ENCODE measurements at regions not wholly inside any gene's neighbourhood (a gene's known extent, or its start where the extent isn't known, plus 50 kb on each side); places are given as distances from the start of the nearest gene placed in this dataset.

DNA sequence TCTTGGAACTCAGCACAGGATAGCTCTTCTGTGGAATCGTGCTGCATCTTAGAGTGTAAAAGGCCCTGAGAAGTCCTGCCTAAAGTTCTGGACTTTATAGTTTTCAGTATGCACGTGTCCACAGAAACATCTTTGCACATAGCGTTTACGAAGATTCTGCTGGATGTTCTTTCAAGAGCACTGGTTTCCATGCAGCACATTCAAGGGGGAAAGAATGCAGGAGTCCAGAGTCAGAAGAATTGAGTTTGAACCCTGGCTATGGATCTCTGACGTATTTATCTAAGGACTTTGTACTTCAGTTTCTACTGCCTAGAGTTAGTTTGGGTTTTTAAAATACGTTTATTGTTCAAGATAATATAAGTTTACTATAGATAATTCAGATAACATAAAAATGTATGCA lies 282.8 kb upstream of the ZMIZ1 start:
- DNase-seq (ENCODE audit: low read depth): no peak
- TF ChIP-seq, protein P1, sequence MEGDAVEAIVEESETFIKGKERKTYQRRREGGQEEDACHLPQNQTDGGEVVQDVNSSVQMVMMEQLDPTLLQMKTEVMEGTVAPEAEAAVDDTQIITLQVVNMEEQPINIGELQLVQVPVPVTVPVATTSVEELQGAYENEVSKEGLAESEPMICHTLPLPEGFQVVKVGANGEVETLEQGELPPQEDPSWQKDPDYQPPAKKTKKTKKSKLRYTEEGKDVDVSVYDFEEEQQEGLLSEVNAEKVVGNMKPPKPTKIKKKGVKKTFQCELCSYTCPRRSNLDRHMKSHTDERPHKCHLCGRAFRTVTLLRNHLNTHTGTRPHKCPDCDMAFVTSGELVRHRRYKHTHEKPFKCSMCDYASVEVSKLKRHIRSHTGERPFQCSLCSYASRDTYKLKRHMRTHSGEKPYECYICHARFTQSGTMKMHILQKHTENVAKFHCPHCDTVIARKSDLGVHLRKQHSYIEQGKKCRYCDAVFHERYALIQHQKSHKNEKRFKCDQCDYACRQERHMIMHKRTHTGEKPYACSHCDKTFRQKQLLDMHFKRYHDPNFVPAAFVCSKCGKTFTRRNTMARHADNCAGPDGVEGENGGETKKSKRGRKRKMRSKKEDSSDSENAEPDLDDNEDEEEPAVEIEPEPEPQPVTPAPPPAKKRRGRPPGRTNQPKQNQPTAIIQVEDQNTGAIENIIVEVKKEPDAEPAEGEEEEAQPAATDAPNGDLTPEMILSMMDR (IDR thresholded peaks at IDR 0.05; ENCODE audit: insufficient read depth, low read depth, low read length, missing control alignments): no peak
- H3K4me3 ChIP-seq (ENCODE audit: low read depth, low read length): no peak overlapping the region

DNA sequence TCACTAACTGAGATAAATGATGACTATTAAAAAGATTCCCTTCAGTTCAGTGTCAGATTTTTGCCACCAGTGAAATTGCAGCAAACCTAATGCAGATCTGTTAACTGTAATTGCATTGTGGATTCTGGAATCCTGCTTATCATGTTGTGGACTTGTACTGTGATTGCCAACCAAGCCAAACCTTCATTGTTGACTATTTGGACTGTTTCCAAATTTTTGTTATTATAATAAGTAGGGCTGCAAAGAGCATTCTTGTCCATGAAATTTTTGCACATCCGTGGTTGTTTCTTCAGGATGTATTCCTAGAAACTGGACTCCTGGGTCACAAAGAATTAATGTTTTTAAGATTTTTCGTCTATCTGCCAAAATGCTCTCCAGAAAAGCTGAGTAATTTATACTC lies 281.6 kb upstream of the ZMIZ1 start:
- DNase-seq (ENCODE audit: low read depth): no peak
- TF ChIP-seq, protein P1 (IDR thresholded peaks at IDR 0.05; ENCODE audit: insufficient read depth, low read depth, low read length, missing control alignments): no peak
- no peak overlapping the region for H3K4me3 ChIP-seq (ENCODE audit: low read depth, low read length)

DNA sequence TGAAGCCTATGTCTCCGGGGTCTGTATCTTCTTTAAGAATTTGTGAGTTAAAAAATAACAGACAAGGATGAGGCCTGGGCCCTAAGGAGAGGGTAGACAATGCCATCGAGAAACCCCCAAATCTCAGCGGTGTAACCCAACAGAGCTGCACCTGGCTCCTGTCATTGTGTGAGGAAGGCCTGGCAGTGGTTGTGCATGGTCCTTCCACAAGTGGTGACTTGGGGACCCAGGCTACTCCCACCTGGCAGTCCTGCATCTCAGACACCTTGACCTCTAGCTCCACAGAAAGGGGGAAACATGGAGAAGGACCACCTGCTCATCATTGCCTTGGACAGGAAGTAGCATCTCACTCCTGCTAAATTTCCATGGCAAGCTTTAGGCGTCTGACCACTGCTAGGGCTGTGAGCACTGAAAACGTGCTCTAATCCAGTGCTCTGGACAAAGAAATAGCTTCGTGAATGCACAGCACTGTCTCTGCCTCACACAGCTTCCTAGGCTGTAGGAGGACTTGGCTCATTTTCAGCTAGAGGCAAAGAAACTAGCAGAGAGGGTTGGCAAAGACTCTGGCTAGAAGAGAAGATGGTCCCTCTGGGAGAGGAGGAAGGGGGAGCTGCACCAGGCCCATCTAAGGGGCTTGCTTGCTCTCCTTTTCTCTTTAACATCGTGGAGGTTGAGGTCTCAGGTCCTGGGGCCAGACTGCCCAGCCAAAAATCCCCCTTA lies 273.9 kb upstream of the ZMIZ1 start:
- no peak overlapping the region for H3K4me3 ChIP-seq (ENCODE audit: low read depth, low read length)
- TF ChIP-seq, protein P1 (IDR thresholded peaks at IDR 0.05; ENCODE audit: insufficient read depth, low read depth, low read length, missing control alignments): no peak
- no peak for DNase-seq (ENCODE audit: low read depth)

DNA sequence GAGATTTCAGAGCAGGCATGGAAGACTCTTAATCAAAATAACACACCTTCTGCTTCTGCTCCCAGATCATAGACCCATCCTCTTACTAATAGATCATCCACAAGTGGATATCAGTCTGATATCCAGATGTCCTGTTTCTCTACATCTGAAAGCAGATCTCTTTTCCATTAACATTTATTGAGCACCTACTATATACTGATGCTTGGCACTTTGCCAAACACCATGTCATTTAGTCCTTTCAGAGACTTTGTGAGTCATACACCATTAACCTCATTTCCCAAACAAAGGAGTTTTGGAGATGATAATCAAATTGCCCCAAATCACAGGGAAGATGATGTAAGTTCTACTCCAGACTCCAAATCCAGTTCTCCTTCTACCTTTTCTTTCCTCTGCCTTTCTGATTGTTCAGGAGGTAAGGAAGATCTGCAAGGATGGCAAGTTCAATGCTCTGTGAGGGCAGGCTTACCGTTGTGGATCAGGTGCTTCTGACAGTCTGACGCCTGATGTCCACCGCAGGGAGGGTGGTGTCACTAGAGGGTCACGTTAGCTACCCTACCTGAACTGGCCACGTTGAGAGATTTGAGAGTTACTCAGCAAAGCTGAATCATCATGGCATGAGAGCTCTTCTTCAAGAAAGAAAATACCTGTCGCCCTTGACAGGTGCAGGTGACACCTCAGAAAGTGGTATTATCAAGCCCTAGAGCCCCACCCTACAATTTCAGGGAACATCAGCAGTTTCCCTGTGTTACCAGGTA lies 269.6 kb upstream of the ZMIZ1 start:
- H3K4me3 ChIP-seq (ENCODE audit: low read depth, low read length): no peak overlapping the region
- DNase-seq (ENCODE audit: low read depth): no peak
- TF ChIP-seq, protein P1 (IDR thresholded peaks at IDR 0.05; ENCODE audit: insufficient read depth, low read depth, low read length, missing control alignments): no peak

DNA sequence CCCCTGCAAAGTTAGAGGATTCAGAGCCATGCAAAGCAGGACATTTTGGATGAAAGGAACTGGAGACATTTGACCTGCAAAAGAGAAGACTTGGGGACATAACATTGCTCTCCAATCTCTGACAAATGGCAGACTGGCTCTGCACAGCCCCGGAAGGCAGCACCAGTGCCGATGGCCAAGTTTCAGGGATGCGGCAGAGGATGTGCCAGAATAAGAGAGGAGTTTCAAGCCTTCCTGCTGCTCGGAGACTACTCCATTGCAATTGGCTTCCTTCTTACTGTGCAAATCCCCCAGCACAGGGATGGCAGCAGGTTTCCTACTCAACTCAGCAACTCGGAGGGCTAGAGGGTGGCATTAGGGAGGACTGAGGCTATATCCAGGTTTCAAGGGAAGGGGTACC lies 268.8 kb upstream of the ZMIZ1 start:
- no peak for DNase-seq (ENCODE audit: low read depth)
- TF ChIP-seq, protein P1 (IDR thresholded peaks at IDR 0.05; ENCODE audit: insufficient read depth, low read depth, low read length, missing control alignments): no peak
- H3K4me3 ChIP-seq (ENCODE audit: low read depth, low read length): no peak overlapping the region

DNA sequence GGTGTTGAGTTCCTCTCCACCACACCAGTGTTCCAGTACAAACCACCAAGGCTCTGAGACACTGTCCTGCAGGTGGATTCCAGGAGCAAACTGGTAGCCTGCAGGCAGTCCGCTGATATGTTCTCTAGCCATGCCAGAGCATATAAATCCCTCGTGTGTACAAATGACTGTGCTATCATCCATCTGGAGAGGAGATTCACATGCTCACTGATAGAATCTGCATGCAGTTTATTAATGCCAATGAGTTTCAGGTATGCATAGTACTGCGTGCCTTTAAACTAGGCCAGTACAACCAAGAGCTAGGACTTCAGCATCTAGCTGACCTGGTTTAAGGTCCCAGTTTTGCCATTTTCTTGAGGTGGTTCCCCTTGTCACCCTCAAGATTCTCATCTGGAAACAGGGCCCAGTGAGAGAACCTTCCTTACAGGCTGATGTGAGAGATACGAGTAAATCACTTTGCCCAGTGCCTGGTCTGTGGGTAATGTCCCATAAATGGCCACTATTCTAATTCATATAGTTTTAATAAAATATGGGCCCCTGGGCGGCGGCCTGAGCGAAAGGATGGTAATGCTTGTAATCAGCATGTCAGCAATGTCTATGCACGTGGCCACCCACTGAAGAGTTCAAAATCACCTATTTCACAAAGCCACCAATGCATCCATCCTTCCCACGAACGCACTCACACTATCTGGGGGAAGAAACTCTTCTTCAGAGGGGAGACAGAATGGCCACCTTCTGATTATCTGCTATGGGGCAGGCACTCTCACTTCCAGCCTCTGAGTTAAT lies 268.0 kb upstream of the ZMIZ1 start:
- no peak overlapping the region for H3K4me3 ChIP-seq (ENCODE audit: low read depth, low read length)
- no peak for DNase-seq (ENCODE audit: low read depth)
- TF ChIP-seq, protein P1 (IDR thresholded peaks at IDR 0.05; ENCODE audit: insufficient read depth, low read depth, low read length, missing control alignments): no peak

Data from GM12865 (cell line).